ENCODE measurements at regions not wholly inside any gene's neighbourhood (a gene's known extent, or its start where the extent isn't known, plus 50 kb on each side); places are given as distances from the start of the nearest gene placed in this dataset.

DNA sequence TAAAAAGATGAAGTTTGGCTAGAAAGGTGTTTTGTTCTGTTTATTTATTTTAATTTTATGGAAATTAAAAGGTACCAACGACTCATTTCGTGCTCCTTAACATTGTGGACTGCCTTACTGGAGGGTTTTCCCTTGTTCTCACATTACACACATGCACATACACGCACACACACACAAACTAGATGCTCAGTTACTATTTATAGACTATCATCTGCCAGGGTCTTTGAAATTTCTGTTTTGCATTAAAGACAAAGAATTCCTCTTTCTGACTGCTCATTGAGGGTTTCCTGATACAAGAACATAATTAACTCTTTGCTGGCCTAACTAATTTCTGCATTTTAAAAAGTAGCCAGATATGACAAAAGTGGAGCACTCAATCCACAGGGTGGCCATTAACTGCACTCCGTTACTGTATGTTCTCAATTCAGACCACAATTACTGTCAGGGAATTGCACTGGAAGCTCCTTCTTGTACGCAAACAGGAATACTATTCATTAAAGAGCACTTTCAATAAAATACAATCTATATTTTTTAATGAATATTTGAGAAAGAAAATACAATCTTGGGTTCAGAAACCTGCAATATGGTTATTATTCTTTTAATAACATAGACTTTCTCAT, 366.9 kb upstream of the GALNT5 start:
- no peaks in the 10 kb centered on the region for H3K79me2 ChIP-seq (ENCODE audit: control insufficient read depth, low read length)
- H3K36me3 ChIP-seq (ENCODE audit: control insufficient read depth, low read length): no peaks in the 10 kb centered on the region
- no peaks in the 10 kb centered on the region for H4K20me1 ChIP-seq (ENCODE audit: control insufficient read depth, insufficient read depth, low read depth, low read length)
- H3K4me1 ChIP-seq (ENCODE audit: control insufficient read depth, low read length): no peaks in the 10 kb centered on the region
- peaks cover 7% of the 10 kb centered on the region; the same call in 1 of the 2 replicates for H3K27me3 ChIP-seq (ENCODE audit: control insufficient read depth, low read length)
- no peaks in the 10 kb centered on the region for H3K9me2 ChIP-seq (replicated peaks; ENCODE audit: control insufficient read depth, low read length)
- no peak overlapping the region for H3K4me3 ChIP-seq (ENCODE audit: low read length)
- no peak overlapping the region for H3K4me2 ChIP-seq (ENCODE audit: low read length)
- H3K9me3 ChIP-seq (ENCODE audit: control insufficient read depth, insufficient read depth, low read length): no peaks in the 10 kb centered on the region
- H3K27ac ChIP-seq (ENCODE audit: low read depth, low read length): no peak overlapping the region
- TF ChIP-seq, protein P1, sequence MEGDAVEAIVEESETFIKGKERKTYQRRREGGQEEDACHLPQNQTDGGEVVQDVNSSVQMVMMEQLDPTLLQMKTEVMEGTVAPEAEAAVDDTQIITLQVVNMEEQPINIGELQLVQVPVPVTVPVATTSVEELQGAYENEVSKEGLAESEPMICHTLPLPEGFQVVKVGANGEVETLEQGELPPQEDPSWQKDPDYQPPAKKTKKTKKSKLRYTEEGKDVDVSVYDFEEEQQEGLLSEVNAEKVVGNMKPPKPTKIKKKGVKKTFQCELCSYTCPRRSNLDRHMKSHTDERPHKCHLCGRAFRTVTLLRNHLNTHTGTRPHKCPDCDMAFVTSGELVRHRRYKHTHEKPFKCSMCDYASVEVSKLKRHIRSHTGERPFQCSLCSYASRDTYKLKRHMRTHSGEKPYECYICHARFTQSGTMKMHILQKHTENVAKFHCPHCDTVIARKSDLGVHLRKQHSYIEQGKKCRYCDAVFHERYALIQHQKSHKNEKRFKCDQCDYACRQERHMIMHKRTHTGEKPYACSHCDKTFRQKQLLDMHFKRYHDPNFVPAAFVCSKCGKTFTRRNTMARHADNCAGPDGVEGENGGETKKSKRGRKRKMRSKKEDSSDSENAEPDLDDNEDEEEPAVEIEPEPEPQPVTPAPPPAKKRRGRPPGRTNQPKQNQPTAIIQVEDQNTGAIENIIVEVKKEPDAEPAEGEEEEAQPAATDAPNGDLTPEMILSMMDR (IDR thresholded peaks at IDR 0.05; ENCODE audit: low read depth, low read length, poor library complexity, severe bottlenecking): no peak
- TF ChIP-seq EZH2phosphoT487 (IDR thresholded peaks at IDR 0.05; ENCODE audit: borderline replicate concordance, low read length): no peak
- H3F3A ChIP-seq (ENCODE audit: control insufficient read depth, insufficient read depth): no peaks in the 10 kb centered on the region

DNA sequence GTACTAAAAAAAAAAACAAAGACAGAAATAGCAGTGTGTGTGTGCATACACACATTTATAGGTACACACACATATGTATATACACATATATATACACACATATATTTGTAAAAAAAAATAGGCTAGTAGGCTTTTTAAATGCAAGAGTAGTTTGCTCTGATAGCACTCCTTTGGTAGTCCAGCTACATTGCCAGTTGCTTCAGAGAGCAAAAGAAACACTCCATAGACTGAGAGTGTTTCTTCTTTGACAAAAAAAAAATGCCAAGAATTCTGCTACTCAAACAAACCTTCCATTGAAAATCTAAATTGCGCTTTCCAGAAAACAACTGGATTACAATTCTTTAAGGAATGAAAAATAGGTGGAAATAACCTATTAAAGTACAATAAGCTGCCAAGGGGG, 365.9 kb upstream of the GALNT5 start:
- Histone ChIP-seq H3K27ac (ENCODE audit: low read depth, low read length) (no peak overlapping the region), H3K4me1 (ENCODE audit: control insufficient read depth, low read length) (no peaks in the 10 kb centered on the region)
- no peak for TF ChIP-seq EZH2phosphoT487 (IDR thresholded peaks at IDR 0.05; ENCODE audit: borderline replicate concordance, low read length)
- TF ChIP-seq, protein P1 (IDR thresholded peaks at IDR 0.05; ENCODE audit: low read depth, low read length, poor library complexity, severe bottlenecking): no peak

DNA sequence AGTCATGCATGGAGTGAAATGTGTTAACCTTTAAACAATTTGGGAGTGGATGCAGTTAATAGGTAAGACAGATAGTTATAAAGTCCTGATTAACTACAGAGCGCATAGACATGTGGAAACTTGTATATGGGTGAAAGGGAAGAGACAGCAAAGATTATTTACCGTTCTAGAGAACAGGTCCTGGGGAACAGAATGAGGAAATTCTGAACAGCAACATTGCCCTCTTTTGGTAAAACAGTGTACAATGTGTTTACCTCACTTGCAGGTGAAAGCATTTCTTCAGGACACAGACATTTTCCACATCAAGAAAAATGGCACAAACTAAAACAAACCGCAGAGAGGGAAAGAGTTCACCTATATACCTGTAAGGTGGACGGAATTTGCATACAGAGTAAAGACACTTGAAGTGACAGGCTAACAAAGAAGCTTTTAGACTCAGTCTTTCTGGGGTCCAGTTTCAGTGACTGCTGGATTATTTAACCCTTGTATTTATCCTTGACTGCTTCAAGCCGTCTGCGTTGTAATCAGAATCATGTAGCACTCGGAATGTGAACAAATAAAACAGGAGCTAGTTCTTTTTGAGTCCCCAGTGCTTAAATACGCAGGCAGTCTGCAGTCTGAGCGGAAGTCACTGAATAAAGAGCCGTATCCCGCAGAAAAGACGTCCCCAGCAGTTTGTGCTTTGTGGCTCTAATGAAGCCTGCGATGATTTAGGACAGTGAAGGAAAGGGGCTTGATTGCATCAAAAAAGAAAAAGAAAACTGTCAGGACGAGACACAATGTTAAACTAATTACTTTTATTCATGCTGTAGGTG, 364.8 kb upstream of the GALNT5 start:
- no peak for TF ChIP-seq EZH2phosphoT487 (IDR thresholded peaks at IDR 0.05; ENCODE audit: borderline replicate concordance, low read length)
- TF ChIP-seq, protein P1 (IDR thresholded peaks at IDR 0.05; ENCODE audit: low read depth, low read length, poor library complexity, severe bottlenecking): peak; percentile 52

More for the DNA sequence above, 365.9 kb upstream of the GALNT5 start:
- Histone ChIP-seq H3K4me2 (ENCODE audit: low read length) (no peak overlapping the region), H3K4me3 (ENCODE audit: low read length) (no peak overlapping the region), H3K27me3 (ENCODE audit: control insufficient read depth, low read length) (peaks cover 7% of the 10 kb centered on the region; the same call in 1 of the 2 replicates), H4K20me1 (ENCODE audit: control insufficient read depth, insufficient read depth, low read depth, low read length) (no peaks in the 10 kb centered on the region), H3K79me2 (ENCODE audit: control insufficient read depth, low read length) (no peaks in the 10 kb centered on the region), H3K36me3 (ENCODE audit: control insufficient read depth, low read length) (no peaks in the 10 kb centered on the region), H3K9me2 (replicated peaks; ENCODE audit: control insufficient read depth, low read length) (no peaks in the 10 kb centered on the region), H3K9me3 (ENCODE audit: control insufficient read depth, insufficient read depth, low read length) (no peaks in the 10 kb centered on the region), H3F3A (ENCODE audit: control insufficient read depth, insufficient read depth) (no peaks in the 10 kb centered on the region)

More for the DNA sequence above, 364.8 kb upstream of the GALNT5 start:
- H3K9me2 ChIP-seq (replicated peaks; ENCODE audit: control insufficient read depth, low read length): no peaks in the 10 kb centered on the region
- no peaks in the 10 kb centered on the region for H3K36me3 ChIP-seq (ENCODE audit: control insufficient read depth, low read length)
- no peaks in the 10 kb centered on the region for H4K20me1 ChIP-seq (ENCODE audit: control insufficient read depth, insufficient read depth, low read depth, low read length)
- H3K4me3 ChIP-seq (ENCODE audit: low read length): peak overlapping the region; percentile 19; the same call in 1 of the 2 replicates
- no peaks in the 10 kb centered on the region for H3K4me1 ChIP-seq (ENCODE audit: control insufficient read depth, low read length)
- peaks cover 7% of the 10 kb centered on the region; the same call in 1 of the 2 replicates for H3K27me3 ChIP-seq (ENCODE audit: control insufficient read depth, low read length)
- no peaks in the 10 kb centered on the region for H3F3A ChIP-seq (ENCODE audit: control insufficient read depth, insufficient read depth)
- no peak overlapping the region for H3K27ac ChIP-seq (ENCODE audit: low read depth, low read length)
- H3K4me2 ChIP-seq (ENCODE audit: low read length): peak overlapping the region; percentile 44
- H3K79me2 ChIP-seq (ENCODE audit: control insufficient read depth, low read length): no peaks in the 10 kb centered on the region
- no peaks in the 10 kb centered on the region for H3K9me3 ChIP-seq (ENCODE audit: control insufficient read depth, insufficient read depth, low read length)

Measured in DOHH2 (cell line).